HG03442 (cell line): ENCODE measurements at regions not wholly inside any gene's neighbourhood (a gene's known extent, or its start where the extent isn't known, plus 50 kb on each side); places are given as distances from the start of the nearest gene placed in this dataset.
"Not testable (repeated sequence)": the region's sequence is repeated elsewhere in the genome, so short reads cannot be mapped to it uniquely, and the experiment has no call there.

Experiments
- ATAC-seq: cut with Tn5 transposase; IDR thresholded peaks from one replicate; pipeline ENCODE4 v1.9.1; 2021; ENCODE audit warnings: mild to moderate bottlenecking, moderate library complexity; ENCODE audit not compliant: unreplicated experiment

- no peak for ATAC-seq
Observed at GRCh38 chr5:18395126-18396110, 761.2 kb downstream of the TAF11L14 start.

- ATAC-seq: no peak
Observed at GRCh38 chr5:18397371-18397770, 763.1 kb downstream of the TAF11L14 start.

DNA sequence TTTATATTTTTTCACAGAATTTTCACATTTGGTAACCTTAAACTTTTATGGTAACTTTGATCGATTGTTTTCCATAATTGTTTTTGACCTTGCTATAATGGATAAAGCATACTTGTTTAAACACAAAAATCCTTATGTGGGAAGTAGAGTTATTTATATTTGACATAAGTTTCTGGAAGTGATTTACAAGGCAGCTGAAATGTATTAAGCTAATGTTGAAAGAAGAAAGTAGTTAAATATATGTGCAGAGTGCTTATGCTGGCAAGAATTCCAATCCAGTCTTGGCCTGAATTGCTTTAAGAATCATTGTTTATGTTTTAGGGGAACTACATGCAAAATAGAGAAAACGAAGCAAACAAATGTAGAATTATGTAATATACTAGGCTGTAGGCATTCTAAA, 763.6 kb downstream of the TAF11L14 start:
- no peak for ATAC-seq

GRCh38 chr5:18399461-18400327, 765.4 kb downstream of the TAF11L14 start:
- not testable (repeated sequence) for ATAC-seq

DNA sequence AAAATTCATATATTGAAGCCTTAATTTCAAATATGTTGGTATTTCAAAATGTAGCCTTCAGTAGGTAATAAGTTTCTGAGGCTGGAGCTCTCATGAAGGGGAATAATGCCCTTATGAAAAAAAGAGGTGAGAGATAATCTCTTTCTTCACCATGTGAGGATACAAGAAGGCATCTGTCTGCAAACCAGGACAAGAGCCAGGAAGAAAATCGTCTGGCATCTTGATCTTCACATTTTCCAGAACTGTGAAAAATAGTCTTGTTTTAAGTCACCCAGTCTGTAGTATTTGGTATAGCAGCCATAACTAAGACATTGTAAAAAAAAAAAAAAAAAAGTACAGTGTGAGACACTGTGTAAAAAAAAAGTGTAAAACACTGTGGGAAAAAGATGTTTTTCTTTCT, 768.9 kb downstream of the TAF11L14 start:
- no peak for ATAC-seq

- no peak for ATAC-seq
Observed at GRCh38 chr5:18403941-18404438, 769.7 kb downstream of the TAF11L14 start.

DNA sequence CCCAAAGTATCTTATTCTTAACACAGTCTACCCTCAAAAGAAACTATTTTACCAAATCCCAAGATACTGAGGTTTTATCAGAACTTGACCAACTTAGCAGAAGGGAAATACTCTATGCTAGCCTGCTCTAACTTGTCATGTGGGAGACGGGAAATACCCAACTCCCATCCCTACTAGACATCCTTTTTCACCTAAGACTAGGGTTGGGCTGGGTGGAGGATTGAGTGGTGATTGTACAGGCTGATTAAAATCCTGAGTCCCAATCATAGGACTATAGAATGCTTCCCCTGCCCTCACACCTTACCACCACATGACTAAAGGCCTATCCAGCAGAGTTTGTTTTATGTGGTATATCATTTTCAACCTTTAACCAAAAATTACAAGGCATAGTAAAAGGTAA, 786.5 kb downstream of the TAF11L14 start:
- ATAC-seq: no peak

DNA sequence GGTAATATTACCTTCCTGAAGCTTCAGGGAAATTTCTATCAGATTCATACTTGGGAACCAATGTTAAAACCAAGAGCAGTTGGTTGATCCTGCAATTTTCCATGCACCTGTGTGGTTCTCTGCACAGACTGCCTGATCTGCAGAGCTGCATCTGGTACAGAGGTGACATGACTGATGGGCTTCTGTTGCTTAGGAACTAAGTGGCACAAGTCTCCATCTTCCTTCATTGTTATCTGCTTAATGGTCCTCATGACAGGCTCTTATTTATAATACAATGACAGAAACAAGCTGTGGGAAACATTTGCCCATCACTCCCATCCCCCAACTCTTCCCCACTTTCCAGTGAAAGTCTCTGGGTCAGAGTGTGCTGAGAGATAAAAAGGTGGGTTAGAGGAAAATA, 799.1 kb downstream of the TAF11L14 start:
- ATAC-seq: no peak

DNA sequence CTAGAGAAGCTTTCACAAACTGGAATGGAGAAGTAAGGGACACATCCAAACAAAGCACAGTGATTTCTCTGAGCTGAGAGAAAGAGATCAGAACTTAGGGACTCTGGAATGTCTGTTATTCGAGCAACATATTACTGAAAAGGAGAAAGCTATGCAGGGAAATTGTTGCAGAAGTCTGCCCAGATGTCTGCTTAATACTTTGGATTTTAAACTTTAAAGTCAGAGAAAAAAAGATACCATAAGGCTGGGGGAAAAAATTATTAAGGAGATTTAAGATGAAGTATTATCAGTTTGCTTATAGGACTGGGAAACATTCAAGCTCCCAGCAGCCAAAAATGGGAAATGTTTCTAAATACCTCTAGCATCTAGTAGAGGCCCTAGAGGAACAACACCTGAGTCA, 803.9 kb downstream of the TAF11L14 start:
- no peak for ATAC-seq

DNA sequence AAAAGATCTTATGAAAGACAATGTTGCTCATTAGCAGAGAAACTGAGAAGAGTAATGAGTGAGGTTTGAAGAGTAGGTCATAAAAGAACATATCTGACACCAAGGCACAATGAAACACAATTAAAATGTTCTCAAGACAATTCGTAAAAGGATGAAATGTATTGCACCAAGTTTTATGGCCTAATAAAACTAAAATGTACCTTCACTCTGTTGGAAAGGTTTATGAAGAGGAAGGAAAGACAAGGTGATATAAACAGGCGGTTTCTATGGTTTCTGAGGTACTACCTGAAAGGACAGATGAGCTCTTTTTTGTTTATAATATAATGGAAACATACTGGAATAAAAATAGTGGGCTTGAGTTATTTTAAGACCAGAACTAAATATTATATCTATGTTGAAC, 821.3 kb downstream of the TAF11L14 start:
- no peak for ATAC-seq

DNA sequence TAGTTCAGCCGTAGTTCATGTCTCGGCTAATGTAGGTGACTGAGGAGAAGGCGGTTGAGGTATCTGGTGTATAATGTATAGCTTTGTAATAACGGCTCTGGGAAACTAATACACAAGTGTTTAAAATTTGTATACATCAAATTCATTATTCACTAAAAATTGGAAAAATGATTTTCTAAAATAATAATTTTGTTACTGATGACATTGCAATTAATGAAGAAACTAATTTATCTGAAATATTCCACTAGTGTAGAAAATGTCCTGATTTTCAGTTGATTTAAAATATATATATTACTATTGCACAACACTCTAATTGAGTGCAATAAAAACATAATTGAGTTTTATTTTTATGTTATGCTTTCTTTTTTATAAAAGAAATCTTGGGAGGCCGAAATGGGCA, 823.0 kb downstream of the TAF11L14 start:
- no peak for ATAC-seq

- no peak for ATAC-seq
Observed at GRCh38 chr5:18461766-18462165, 827.5 kb downstream of the TAF11L14 start.

- no peak for ATAC-seq
Observed at GRCh38 chr5:18465833-18466681, 831.8 kb downstream of the TAF11L14 start.

DNA sequence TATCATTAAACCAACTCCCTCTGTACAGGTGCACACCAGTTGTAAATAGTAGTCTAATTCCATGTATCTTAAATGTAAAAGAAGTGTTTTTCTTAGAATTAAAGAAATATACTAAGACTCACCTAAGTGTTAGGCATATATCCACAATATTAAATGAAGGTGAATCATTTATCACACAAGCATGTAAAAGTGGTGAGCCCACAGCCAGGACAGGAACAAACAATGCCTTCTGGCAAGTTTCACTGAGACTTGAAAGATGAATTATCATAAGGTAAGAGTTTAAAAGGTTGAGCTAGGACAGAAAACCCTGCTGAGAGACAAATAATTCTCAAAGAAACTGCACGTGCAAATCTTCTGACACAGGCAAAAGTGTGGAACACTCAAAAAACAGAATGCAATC, 832.5 kb downstream of the TAF11L14 start:
- no peak for ATAC-seq

GRCh38 chr5:18471791-18472190, 837.5 kb downstream of the TAF11L14 start:
- ATAC-seq: not testable (repeated sequence)

GRCh38 chr5:18483451-18483850, 849.2 kb downstream of the TAF11L14 start:
- no peak for ATAC-seq

GRCh38 chr5:18487928-18488480, 853.7 kb downstream of the TAF11L14 start:
- ATAC-seq: no peak

DNA sequence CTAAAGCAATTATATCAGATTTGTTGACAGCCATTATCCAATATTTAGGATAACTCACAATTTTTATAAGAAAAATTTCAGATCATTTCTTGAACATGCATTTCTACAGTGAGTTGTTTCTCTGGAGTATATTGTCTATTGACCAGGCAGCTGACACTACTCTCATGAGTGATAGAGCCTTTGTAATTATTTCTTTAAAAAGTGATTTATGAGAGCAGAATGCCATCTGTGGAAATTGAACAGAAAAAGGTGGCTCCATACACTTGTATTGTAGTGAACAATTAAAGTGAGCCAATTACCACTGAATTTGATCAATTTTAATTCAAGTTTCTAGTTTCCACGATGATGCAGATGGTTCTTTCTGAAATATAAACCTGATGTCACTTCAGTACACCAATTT, 855.4 kb downstream of the TAF11L14 start:
- no peak for ATAC-seq

DNA sequence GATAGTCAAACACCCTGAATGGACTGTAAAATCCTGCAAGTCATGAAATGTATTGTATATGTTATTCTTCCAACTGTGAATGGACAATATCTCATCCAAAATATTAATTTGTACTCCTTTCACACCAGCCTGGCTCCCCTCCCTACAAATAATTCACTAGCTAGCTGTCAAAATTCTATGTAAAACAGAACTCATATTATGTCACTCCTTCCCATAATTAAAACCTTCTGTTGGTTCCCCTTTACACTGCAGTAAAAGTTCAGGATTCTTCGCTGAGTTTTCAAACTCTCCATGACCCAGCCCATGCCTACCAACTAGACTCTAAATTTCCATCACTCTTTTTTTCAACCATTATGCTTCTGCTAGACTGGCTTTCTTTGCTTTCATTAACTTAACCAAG, 857.1 kb downstream of the TAF11L14 start:
- ATAC-seq: no peak

- no peak for ATAC-seq
Observed at GRCh38 chr5:18495157-18495556, 860.9 kb downstream of the TAF11L14 start.
